ENCODE measurements at regions not wholly inside any gene's neighbourhood (a gene's known extent, or its start where the extent isn't known, plus 50 kb on each side); places are given as distances from the start of the nearest gene placed in this dataset.

DNA sequence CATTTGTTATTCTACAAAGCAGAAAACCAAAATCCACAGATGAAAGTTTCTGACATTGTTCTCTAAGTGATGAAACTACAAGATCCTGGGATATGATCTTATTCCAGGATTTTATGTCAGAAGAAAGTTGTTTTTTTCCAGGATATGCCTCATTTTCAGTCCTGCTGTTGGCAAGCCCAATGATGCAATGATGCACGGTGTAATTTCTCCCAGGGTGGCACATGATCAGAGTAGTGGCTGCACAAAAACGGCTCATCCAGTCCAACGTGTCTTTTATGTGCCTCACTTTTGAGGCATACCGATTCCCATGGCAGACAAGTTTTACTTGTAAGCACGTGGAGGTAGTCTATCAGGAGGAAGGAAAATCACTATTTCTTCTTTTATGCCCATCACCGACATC lies 302.3 kb upstream of the JAG1 start (continued):
- TF ChIP-seq SP1 (IDR thresholded peaks at IDR 0.05; ENCODE audit: low read depth, low read length), result no peak
- no peak for TF ChIP-seq BACH1 (IDR thresholded peaks at IDR 0.05; ENCODE audit: low read length)

Data from H1 (cell line).